PC-3 (cell line): ENCODE measurements at regions not wholly inside any gene's neighbourhood (a gene's known extent, or its start where the extent isn't known, plus 50 kb on each side); places are given as distances from the start of the nearest gene placed in this dataset.
"Not testable (repeated sequence)": the region's sequence is repeated elsewhere in the genome, so short reads cannot be mapped to it uniquely, and the experiment has no call there.

Source experiments
- CTCF ChIP-seq: fragments of 300-600 bp; sonication (generic); conservative IDR thresholded peaks from 2 replicates; pipeline ENCODE4 v1.5.1; 2017; ENCODE audit warnings: antibody characterized with exemption, low read depth, mild to moderate bottlenecking, low read length
- EZH2 ChIP-seq: fragments of 300-600 bp; sonication (generic); IDR thresholded peaks from one replicate; pipeline ENCODE4 v1.6.1; 2017; ENCODE audit warnings: antibody characterized with exemption, mild to moderate bottlenecking, low read length; ENCODE audit not compliant: unreplicated experiment
- EZH2phosphoT487 ChIP-seq: fragments of 300-600 bp; sonication (generic); IDR thresholded peaks from 2 replicates; pipeline ENCODE4 v1.6.1; 2018; ENCODE audit warnings: mild to moderate bottlenecking, antibody characterized with exemption, low read length, borderline replicate concordance

DNA sequence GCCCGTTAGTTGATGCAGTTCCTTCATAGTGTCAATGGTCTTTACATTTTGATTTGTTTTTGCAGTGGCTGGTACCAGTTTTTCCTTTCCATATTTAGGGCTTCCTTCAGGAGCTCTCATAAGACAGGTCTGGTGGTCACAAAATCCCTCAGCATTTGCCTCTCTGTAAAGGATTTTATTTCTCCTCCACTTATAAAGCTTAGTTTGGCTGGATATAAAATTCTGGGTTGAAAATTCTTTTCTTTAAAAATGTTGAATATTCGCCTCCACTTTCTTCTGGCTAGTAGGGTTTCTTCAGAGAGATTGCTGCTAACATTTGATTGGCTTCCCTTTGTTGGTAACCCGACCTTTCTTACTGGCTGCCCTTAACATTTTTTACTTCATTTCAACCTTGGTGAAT, 260.9 kb downstream of the FOXG1 start:
- TF ChIP-seq CTCF, EZH2phosphoT487, EZH2: not testable (repeated sequence)
